K562 (cell line): ENCODE measurements at regions not wholly inside any gene's neighbourhood (a gene's known extent, or its start where the extent isn't known, plus 50 kb on each side); places are given as distances from the start of the nearest gene placed in this dataset.

ENCODE experiments used
- C11orf30 ChIP-seq: fragments of 450-650 bp; IDR thresholded peaks from 2 replicates; pipeline ENCODE4 v1.6.1; 2016; ENCODE audit warnings: low read depth, mild to moderate bottlenecking
- CREBBP ChIP-seq: IDR thresholded peaks from one replicate; pipeline ENCODE4 v1.6.1; 2012; ENCODE audit warnings: low read depth, mild to moderate bottlenecking, control low read depth, inconsistent platforms, low read length
- E2F8 ChIP-seq: fragments of 450-650 bp; IDR thresholded peaks from 2 replicates; pipeline ENCODE4 v1.7.1; 2018; ENCODE audit warnings: mild to moderate bottlenecking, low read depth; ENCODE audit not compliant: partially characterized antibody
- GATAD2A ChIP-seq: fragments of 450-650 bp; IDR thresholded peaks from 2 replicates; pipeline ENCODE4 v1.6.1; 2017
- HBP1 ChIP-seq: fragments of 450-650 bp; formaldehyde crosslinking; IDR thresholded peaks from 2 replicates; pipeline ENCODE4 v1.4.0; 2022; ENCODE audit warnings: missing genetic modification characterization
- HEY1 ChIP-seq: fragments of 250-450 bp; sonication (Bioruptor Pico); IDR thresholded peaks from 2 replicates; pipeline ENCODE4 v1.5.0; 2020; ENCODE audit warnings: mild to moderate bottlenecking, moderate library complexity, borderline replicate concordance
- HOMEZ ChIP-seq: fragments of 250-450 bp; sonication (Bioruptor Pico); IDR thresholded peaks from 2 replicates; pipeline ENCODE4 v1.4.0; 2020; ENCODE audit warnings: mild to moderate bottlenecking, moderate library complexity
- MBD1 ChIP-seq: fragments of 250-450 bp; sonication (Bioruptor Pico); IDR thresholded peaks from 2 replicates; pipeline ENCODE4 v1.8.0; 2022; ENCODE audit warnings: inconsistent platforms
- MTA1 ChIP-seq: fragments of 450-650 bp; IDR thresholded peaks from 2 replicates; pipeline ENCODE4 v1.6.1; 2017; ENCODE audit warnings: borderline replicate concordance
- NR2C1 ChIP-seq, 2 experiments: fragments of 450-650 bp; IDR thresholded peaks; 2 replicates each; pipeline ENCODE4 v1.6.1; 2017; ENCODE audit warnings: mild to moderate bottlenecking in 2 of 2, antibody characterized with exemption in 1 of 2, inconsistent platforms in 1 of 2, missing compliant biosample characterization in 1 of 2, missing genetic modification characterization in 1 of 2
- OTX1 ChIP-seq: fragments of 450-650 bp; formaldehyde crosslinking; IDR thresholded peaks from 2 replicates; pipeline ENCODE4 v1.4.0; 2022; ENCODE audit warnings: mild to moderate bottlenecking
- PHF8 ChIP-seq: fragments of 200-600 bp; sonication (generic); IDR thresholded peaks from 2 replicates; pipeline ENCODE4 v1.6.1; 2012; ENCODE audit warnings: mixed run types, mild to moderate bottlenecking, inconsistent platforms, low read length, moderate library complexity, borderline replicate concordance
- POLR2G ChIP-seq: fragments of 200-400 bp; formaldehyde crosslinking; IDR thresholded peaks from 2 replicates; pipeline ENCODE4 v1.6.1; 2017; ENCODE audit warnings: low read depth, mild to moderate bottlenecking, antibody characterized with exemption, low read length, moderate library complexity
- RBM15 ChIP-seq: fragments of 200-400 bp; formaldehyde crosslinking; IDR thresholded peaks from 2 replicates; pipeline ENCODE4 v1.6.1; 2018; ENCODE audit warnings: mild to moderate bottlenecking, low read length, moderate library complexity; ENCODE audit not compliant: insufficient read depth
- SMAD3 ChIP-seq: fragments of 450-650 bp; formaldehyde crosslinking; conservative IDR thresholded peaks from 2 replicates; pipeline ENCODE4 v1.4.0; 2020; ENCODE audit warnings: mild to moderate bottlenecking
- TAL1 ChIP-seq: fragments of 450-650 bp; IDR thresholded peaks from 2 replicates; pipeline ENCODE4 v1.6.1; 2016; ENCODE audit warnings: mild to moderate bottlenecking
- ZBTB2 ChIP-seq: fragments of 450-650 bp; IDR thresholded peaks from 2 replicates; pipeline ENCODE4 v1.6.1; 2016; ENCODE audit warnings: antibody characterized with exemption
- ZNF217 ChIP-seq: sonication (generic); formaldehyde crosslinking; IDR thresholded peaks from 2 replicates; pipeline ENCODE4 v1.8.0; 2022; ENCODE audit warnings: mild to moderate bottlenecking, missing genetic modification reagents
- ZNF41 ChIP-seq: fragments of 250-450 bp; sonication (Bioruptor Pico); conservative IDR thresholded peaks from 2 replicates; pipeline ENCODE4 v1.4.0; 2020; ENCODE audit warnings: mild to moderate bottlenecking
- ZNF57 ChIP-seq: fragments of 450-650 bp; formaldehyde crosslinking; IDR thresholded peaks from 2 replicates; pipeline ENCODE4 v1.4.0; 2020; ENCODE audit warnings: mild to moderate bottlenecking, moderate library complexity

- TF ChIP-seq RBM15 (no peak), SMAD3 (peak; percentile 66), ZNF41 (no peak), MTA1 (0 out of 2 replicates have a peak, but pooled peaks have one; percentile 74), NR2C1 (IDR thresholded peaks at IDR 0.05) (peak; percentile 80), NR2C1 (tag; IDR thresholded peaks at IDR 0.05) (peak; percentile 85), MBD1 (CRISPR knock-in tag) (peak; percentile 38; the same call in 1 of the 2 replicates), TAL1 (peak; percentile 11; the same call in 1 of the 2 replicates), POLR2G (no peak), HEY1 (no peak; the same call in 1 of the 2 replicates), PHF8 (no peak), E2F8 (no peak), CREBBP (no peak), ZNF57 (0 out of 2 replicates have a peak, but pooled peaks have one; percentile 20), ZBTB2 (peak; percentile 79), HBP1 (CRISPR knock-in tag) (no peak), C11orf30 (peak; percentile 84), ZNF217 (CRISPR knock-in tag) (no peak), HOMEZ (no peak), OTX1 (CRISPR knock-in tag) (no peak), GATAD2A (peak; percentile 73)
Observed at GRCh38 chr6:15994814-15995459, 133.9 kb upstream of the MYLIP start (continued).
